GM18858 (cell line): ENCODE measurements at regions not wholly inside any gene's neighbourhood (a gene's known extent, or its start where the extent isn't known, plus 50 kb on each side); places are given as distances from the start of the nearest gene placed in this dataset.

Experiments
- ATAC-seq: cut with Tn5 transposase; IDR thresholded peaks from one replicate; pipeline ENCODE4 v1.9.1; 2021; ENCODE audit not compliant: unreplicated experiment

DNA sequence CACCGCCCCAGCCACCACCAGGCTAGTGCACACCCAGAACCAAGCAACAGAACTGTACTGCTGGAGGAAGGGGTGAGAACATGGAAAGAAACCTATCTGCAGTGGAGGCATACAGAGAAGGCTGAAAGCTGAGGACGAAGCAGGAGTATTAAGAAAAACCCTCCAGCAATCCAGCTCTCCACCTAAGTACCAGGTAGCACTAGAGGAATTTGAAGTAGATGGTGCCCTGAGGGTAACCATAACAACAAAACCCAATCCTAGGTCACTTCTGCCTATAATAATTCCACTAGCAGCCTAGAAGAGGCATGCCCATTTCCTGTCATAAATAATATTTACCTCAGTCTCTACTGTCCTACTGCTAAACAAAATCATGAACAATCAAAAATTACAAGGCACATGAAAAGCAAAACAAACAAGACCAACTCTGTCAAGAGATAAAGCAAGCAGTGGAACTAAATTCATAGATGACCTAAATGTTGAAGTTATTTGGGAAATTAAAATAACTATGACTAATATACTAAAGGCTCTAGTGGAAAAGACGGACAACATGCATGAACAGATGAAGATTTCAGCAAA is 51.1 kb downstream of the HYCC1 start:
- no peak for ATAC-seq

GRCh38 chr7:22958742-22959141 is 55.2 kb downstream of the HYCC1 start:
- ATAC-seq, result no peak

DNA sequence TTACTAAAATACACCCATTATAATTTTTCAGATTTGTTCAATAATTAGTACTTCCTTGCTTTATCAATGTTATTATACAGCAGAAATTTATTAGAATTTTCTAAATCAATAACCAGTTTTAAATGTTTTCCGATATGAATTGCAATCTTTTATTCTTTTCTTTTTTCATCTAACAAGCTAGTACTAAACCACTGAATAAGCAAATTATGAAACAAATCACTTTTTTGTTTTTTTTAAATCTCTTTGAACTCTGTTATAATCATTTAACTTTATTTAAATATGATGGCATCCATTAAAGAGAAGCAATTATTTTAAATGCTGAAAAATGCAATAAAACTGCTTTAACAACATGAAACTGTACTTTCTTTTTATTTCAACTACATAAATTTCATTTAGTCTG is 59.7 kb downstream of the HYCC1 start:
- no peak for ATAC-seq

DNA sequence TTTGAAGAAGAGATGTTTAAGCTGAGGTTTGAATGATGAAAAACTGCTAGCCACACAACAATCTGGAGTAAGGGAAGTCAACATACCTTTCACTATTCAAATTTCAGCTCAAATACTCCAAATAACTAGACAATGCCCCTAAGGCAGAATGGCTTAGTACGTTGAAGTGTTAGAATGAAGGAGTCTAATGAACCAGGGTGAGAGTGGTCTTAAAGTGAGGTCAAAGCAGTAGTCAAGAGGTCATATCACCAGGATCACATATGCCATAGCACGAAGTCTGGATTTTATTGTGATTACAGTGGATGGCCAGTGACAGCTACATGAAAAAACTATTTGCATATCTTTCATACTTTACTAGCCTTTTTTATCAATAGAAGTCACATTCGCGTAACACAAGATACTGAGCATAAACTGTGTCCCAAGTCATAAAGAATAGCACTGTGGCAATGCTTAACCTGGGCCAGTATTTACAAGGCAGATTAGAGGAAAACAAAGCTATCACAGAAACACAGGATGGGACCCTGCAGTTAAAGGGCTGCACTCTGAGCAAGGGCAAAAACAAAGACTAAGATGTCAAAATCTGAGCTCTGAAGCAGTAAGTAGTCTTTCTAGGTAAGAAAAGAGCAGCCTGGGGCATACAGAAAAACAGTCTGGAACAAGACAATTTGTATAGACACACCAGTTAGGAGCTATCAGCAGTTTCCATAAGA is 61.5 kb downstream of the HYCC1 start:
- ATAC-seq, result no peak

DNA sequence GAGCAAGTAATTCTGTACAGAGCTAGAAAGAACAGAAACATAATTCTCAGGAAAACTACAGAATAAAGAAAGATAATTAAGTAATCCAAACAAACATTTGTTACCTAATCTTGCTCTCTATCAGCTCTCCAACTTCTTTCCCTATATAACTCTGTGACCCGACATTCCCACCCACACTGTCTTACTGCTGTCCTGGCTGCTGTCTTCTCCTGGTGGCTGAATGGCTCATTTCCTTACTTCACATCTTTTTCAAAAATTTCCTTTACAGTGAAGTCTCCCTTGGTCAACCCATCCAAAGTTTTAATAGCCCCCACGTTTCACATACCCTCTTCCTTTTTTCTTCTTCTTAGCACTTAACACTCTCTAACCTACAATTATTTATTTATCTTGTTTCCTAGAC is 64.0 kb downstream of the HYCC1 start:
- no peak for ATAC-seq

GRCh38 chr7:22949221-22949620 is 64.7 kb downstream of the HYCC1 start:
- ATAC-seq, result no peak

- no peak for ATAC-seq
Measured at GRCh38 chr7:22948770-22949169, 65.2 kb downstream of the HYCC1 start.

DNA sequence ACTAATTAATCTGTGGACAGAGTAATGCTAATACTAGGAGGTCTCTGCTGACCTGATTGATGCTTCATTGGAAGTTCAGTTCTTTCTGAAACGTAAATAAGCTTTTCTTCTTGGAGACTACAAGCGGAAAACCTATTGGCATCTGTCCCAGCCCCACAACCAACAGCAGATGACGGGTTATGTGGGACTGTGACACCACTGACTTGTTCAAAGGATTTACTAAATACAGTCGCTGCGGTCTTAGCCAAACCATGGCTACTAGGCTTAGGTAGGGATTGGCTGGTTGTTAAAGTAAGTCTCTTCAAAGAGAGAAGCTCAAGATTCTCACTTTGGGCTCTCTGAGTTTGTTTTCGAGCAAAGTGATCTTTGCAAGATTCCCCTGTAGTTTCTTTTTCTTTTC is 68.3 kb downstream of the HYCC1 start:
- no peak for ATAC-seq

DNA sequence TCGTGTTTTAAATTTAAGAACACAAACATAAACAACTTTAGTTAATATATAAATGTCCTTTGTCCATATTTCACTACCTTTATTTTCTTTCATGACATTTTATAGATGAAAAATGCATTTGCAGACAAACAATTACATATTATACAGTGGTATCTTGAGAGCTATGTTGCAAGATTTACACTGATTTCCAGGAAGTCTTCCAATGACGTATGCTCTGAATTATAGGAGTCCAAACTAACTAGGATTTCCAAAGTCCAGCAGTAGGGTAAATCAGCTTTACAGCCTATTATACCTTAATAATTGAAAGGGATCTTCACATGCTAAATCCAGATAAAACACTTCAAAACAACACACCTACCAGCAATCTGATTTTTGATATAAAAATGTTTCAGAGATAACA is 69.4 kb downstream of the HYCC1 start:
- ATAC-seq, result no peak

GRCh38 chr7:22944022-22944421 is 69.9 kb downstream of the HYCC1 start:
- ATAC-seq, result no peak

- ATAC-seq, result no peak
Measured at GRCh38 chr7:22942191-22942590, 71.7 kb downstream of the HYCC1 start.

- no peak for ATAC-seq
Measured at GRCh38 chr7:22939842-22940241, 74.1 kb downstream of the HYCC1 start.

DNA sequence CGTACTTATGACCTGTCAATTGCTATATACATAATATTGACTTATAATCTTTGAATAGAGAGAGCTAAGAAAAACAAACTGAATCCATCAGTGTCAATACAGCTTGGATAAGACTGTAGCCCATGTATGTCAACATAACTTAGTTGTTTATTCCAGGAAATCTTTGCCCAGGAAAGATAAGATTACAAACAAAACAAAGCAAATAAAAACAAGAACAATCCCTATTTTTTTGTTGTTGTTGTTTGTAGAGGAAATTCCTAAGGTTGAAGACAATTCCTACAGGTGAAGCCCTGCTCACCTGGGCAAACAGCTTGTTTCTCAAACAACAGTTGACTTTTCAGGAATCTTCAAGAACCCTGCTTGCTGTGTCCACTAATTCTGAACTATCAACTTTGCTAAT is 76.0 kb downstream of the HYCC1 start:
- ATAC-seq, result no peak

DNA sequence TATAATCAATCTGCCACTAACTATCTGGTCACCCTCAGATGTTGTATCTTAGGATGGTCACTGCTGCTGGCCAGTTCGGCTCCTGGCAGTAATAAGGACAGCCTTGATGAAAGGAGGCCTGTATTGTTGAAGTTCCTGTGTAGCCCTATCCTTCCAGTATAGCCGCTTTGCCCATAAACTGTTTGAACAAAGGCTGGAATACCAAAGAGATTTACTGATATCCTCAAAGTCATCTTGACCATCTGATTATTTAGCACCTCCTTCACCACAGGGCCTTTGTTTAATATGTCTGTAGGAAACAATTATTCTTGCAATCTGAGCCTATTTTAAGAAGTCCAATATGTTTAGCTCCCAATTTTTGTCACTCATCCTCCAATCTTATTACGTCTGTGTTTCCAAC is 77.7 kb downstream of the HYCC1 start:
- ATAC-seq, result no peak

- no peak for ATAC-seq
Measured at GRCh38 chr7:22935269-22935668, 78.7 kb downstream of the HYCC1 start.

- no peak for ATAC-seq
Measured at GRCh38 chr7:22934473-22935065, 79.4 kb downstream of the HYCC1 start.

DNA sequence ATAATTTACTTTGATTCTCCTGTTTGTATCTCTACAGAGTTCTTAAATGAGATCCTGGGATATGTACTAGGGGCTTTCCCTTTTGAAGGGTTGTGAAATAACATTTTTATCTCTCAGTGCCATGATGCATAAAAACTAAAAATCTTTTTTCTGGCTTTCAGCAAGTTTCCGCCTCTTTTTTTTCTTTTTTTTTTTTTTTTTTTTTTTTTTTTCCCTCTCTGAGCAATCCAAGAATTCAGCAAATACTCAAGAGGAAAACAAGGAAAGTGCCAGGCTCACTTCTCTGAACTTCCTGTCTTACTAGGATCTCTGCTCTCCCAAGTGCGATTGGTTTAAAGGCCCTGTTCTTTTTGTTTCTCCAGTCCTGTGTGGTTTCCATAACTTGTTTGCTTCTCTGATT is 79.9 kb downstream of the HYCC1 start:
- ATAC-seq, result no peak

DNA sequence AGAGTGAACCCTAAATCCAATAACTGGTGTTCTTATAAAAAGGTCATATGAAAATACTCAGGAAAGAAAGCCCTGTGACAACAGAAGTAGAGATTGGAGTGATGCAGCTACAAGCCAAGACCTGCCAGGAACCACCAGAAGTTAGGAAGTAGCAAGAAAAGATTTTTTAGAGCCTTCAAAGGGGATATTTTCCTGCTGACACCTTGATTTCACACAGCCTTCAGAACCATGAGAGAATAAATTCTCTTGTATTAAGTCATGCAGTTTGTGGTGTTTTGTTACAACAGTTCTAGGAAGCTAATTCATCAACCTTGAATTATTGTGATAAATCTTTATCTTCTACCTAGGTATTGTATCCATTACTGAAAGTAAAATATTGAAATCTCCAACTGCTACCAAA is 81.0 kb downstream of the HYCC1 start:
- no peak for ATAC-seq

- no peak for ATAC-seq
Measured at GRCh38 chr7:22931011-22931410, 82.9 kb downstream of the HYCC1 start.

DNA sequence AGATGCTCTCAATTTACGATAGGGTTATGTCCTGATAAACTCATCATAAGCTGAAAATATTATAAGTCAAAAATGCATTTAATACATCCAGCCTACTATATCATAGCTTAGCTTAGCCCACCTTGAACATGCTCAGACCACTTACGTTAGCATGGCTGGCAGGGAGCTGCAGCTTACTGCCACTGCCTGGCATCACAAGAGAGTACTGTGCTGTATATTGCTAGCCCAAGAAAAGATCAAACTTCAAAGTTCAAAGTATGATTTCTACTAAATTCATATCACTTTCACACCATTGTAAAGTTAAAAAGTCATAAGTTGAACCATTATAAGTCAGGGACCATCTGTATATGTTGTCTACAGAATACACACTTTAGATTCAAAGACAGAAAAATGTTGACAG is 91.6 kb downstream of the HYCC1 start:
- ATAC-seq, result no peak

DNA sequence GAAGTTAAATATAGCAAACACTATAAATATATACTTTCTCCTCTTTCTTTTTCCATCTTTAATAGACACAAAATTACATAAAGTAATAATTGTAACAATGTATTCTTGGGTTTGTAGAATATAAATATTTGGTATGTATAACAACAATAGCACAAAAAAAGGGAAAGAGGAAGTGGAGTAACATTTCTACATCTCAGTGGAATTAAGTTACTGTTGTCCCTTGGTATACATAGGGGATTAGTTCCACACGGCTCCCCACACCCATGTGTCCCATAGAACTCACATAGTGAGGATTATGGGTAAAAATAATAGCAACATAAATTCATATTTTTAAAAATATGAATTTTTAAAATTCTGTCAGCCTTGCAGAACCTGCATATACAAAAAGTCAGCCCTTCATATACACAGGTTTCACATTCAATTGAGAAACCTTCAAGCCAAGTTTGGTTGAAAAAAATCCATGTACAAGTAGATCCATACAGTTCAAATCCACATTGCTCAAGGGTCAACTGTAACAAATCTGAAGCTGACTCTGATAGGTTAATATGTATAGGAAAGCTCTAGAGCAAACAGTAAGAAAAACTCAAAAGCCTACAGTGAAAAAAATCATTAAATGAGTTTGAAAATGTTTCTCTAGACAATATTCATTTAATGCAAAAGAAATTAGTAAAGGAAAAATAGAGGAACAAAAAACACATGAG is 92.4 kb downstream of the HYCC1 start:
- ATAC-seq, result no peak

DNA sequence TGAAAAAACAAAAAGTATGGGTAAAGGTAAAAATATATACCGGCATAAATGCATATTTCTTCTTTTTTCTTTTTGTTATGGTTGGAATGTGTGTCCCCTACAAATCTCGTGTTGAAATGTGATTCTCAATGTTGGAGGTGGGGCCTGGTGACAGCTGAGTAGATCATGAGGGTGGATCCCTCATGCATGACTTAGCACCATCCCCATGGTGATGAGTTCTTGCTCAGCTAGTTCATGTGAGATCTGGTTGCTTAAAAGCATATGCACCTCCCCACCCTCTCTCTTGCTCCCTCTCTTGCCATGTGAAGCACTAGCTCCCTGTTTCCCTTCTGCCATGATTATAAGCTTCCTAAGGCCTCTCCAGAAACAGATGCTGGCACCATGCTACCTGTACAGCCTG is 93.3 kb downstream of the HYCC1 start:
- ATAC-seq, result no peak
